Esophagus squamous epithelium (tissue), 4 donors: ENCODE measurements at regions not wholly inside any gene's neighbourhood (a gene's known extent, or its start where the extent isn't known, plus 50 kb on each side); places are given as distances from the start of the nearest gene placed in this dataset.

ENCODE experiments used
- CTCF ChIP-seq, 6 experiments: fragments of 450-650 bp in 4 of 6; fragments of 200-600 bp in 2 of 6; sonication (generic) in 2 of 6; IDR thresholded peaks; one replicate each; pipeline ENCODE4 v1.5.1; 2016 to 2019; ENCODE audit warnings: antibody characterized with exemption in 6 of 6, mild to moderate bottlenecking in 4 of 6, moderate library complexity in 4 of 6
- POLR2A ChIP-seq, 4 donors: fragments of 450-650 bp; IDR thresholded peaks; one replicate each; pipeline ENCODE4 v1.6.1; 2017; ENCODE audit warnings: antibody characterized with exemption in 4 of 4, mild to moderate bottlenecking in 4 of 4, moderate library complexity in 3 of 4

- no peak for TF ChIP-seq POLR2A (IDR thresholded peaks at IDR 0.05)
- TF ChIP-seq CTCF (IDR thresholded peaks at IDR 0.05) = no peak
These were observed 227.2 kb downstream of the TMEM26 start for GRCh38 chr10:61225939-61226338.
